AG04450 (cell line): ENCODE measurements at regions not wholly inside any gene's neighbourhood (a gene's known extent, or its start where the extent isn't known, plus 50 kb on each side); places are given as distances from the start of the nearest gene placed in this dataset.

Source experiments
- CTCF ChIA-PET: fragments of 300-600, 350-600 bp; formaldehyde crosslinking; extraction: SDS; loops from one replicate; lab custom pipeline; 2022; ENCODE audit warnings: antibody characterized with exemption, inconsistent platforms; lab: Charles Lee
- POLR2A ChIA-PET: fragments of 350-600 bp; formaldehyde crosslinking; extraction: SDS; loops from one replicate; lab custom pipeline; 2021; ENCODE audit warnings: antibody characterized with exemption, inconsistent platforms; lab: Yijun Ruan, JAX
- DNase-seq: peaks from one replicate; pipeline ENCODE4 v3.0.0-alpha.2; 2011; ENCODE audit warnings: low read depth, low spot score
- H3K27ac ChIP-seq: one replicate; pipeline ENCODE4 v1.5.1; 2012; ENCODE audit warnings: low read depth, low read length, control low read depth
- H3K27me3 ChIP-seq: one replicate; pipeline ENCODE4 v1.6.0; 2012; ENCODE audit warnings: low read length; ENCODE audit not compliant: control insufficient read depth, insufficient read depth
- H3K4me3 ChIP-seq: 2 replicates; pipeline ENCODE4 v1.5.1; 2011; ENCODE audit warnings: mild to moderate bottlenecking, low read depth, low read length, control low read depth
- H3K9me3 ChIP-seq: 2 replicates; pipeline ENCODE4 v1.5.1; 2012; ENCODE audit warnings: low read length; ENCODE audit not compliant: control insufficient read depth, insufficient read depth
- CTCF ChIP-seq: IDR thresholded peaks from 2 replicates; pipeline ENCODE4 v1.5.1; 2011; ENCODE audit warnings: low read depth, low read length, control low read depth, inconsistent platforms

- no peaks in the 10 kb centered on the region for H3K9me3 ChIP-seq
- no peaks in the 10 kb centered on the region for H3K27me3 ChIP-seq
- no peak for DNase-seq
- ChIA-PET POLR2A (no interaction called here), CTCF (no interaction called here)
- no peak for TF ChIP-seq CTCF
- H3K27ac ChIP-seq = no peak overlapping the region
- H3K4me3 ChIP-seq = no peak overlapping the region
Observed at GRCh38 chr2:181764095-181764963, 84.0 kb upstream of the NEUROD1 start.

GRCh38 chr2:181766129-181766528 lies 85.8 kb upstream of the NEUROD1 start:
- no peak overlapping the region for H3K27ac ChIP-seq
- CTCF ChIA-PET = no interaction called here
- no peak overlapping the region for H3K4me3 ChIP-seq
- no peak for TF ChIP-seq CTCF
- POLR2A ChIA-PET = no interaction called here
- no peak for DNase-seq
- H3K9me3 ChIP-seq = no peaks in the 10 kb centered on the region
- no peaks in the 10 kb centered on the region for H3K27me3 ChIP-seq

GRCh38 chr2:181770150-181770549 lies 89.8 kb upstream of the NEUROD1 start:
- DNase-seq = no peak
- ChIA-PET CTCF (no interaction called here), POLR2A (no interaction called here)
- H3K4me3 ChIP-seq = no peak overlapping the region
- no peak overlapping the region for H3K27ac ChIP-seq
- no peak for TF ChIP-seq CTCF
- no peaks in the 10 kb centered on the region for H3K9me3 ChIP-seq
- no peaks in the 10 kb centered on the region for H3K27me3 ChIP-seq

GRCh38 chr2:181771356-181771755 lies 91.0 kb upstream of the NEUROD1 start:
- no peak for TF ChIP-seq CTCF
- ChIA-PET CTCF (interaction anchor here (0.6 kb wide), 1 partner anchor 28 kb away, joined by 4 read pairs; no protein-coding TSS in a partner anchor), POLR2A (no interaction called here)
- no peaks in the 10 kb centered on the region for H3K27me3 ChIP-seq
- no peak overlapping the region for H3K27ac ChIP-seq
- DNase-seq = no peak
- no peaks in the 10 kb centered on the region for H3K9me3 ChIP-seq
- H3K4me3 ChIP-seq = no peak overlapping the region

- TF ChIP-seq CTCF = no peak
- Histone ChIP-seq H3K4me3 (no peak overlapping the region), H3K27me3 (no peaks in the 10 kb centered on the region), H3K9me3 (no peaks in the 10 kb centered on the region), H3K27ac (no peak overlapping the region)
- ChIA-PET CTCF (no interaction called here), POLR2A (no interaction called here)
- no peak for DNase-seq
Observed at GRCh38 chr2:181772334-181772733, 92.0 kb upstream of the NEUROD1 start.
